ENCODE measurements at regions not wholly inside any gene's neighbourhood (a gene's known extent, or its start where the extent isn't known, plus 50 kb on each side); places are given as distances from the start of the nearest gene placed in this dataset.

GRCh38 chr14:22378181-22378580, 210.8 kb downstream of the DAD1 start:
- TF ChIP-seq EZH2phosphoT487 (IDR thresholded peaks at IDR 0.05; ENCODE audit: borderline replicate concordance, low read length) = no peak
- TF ChIP-seq, protein P1, sequence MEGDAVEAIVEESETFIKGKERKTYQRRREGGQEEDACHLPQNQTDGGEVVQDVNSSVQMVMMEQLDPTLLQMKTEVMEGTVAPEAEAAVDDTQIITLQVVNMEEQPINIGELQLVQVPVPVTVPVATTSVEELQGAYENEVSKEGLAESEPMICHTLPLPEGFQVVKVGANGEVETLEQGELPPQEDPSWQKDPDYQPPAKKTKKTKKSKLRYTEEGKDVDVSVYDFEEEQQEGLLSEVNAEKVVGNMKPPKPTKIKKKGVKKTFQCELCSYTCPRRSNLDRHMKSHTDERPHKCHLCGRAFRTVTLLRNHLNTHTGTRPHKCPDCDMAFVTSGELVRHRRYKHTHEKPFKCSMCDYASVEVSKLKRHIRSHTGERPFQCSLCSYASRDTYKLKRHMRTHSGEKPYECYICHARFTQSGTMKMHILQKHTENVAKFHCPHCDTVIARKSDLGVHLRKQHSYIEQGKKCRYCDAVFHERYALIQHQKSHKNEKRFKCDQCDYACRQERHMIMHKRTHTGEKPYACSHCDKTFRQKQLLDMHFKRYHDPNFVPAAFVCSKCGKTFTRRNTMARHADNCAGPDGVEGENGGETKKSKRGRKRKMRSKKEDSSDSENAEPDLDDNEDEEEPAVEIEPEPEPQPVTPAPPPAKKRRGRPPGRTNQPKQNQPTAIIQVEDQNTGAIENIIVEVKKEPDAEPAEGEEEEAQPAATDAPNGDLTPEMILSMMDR (IDR thresholded peaks at IDR 0.05; ENCODE audit: low read depth, low read length, poor library complexity, severe bottlenecking) = no peak

Data from DOHH2 (cell line).